B cell (primary cell): ENCODE measurements at regions not wholly inside any gene's neighbourhood (a gene's known extent, or its start where the extent isn't known, plus 50 kb on each side); places are given as distances from the start of the nearest gene placed in this dataset.

Source experiments
- EZH2 ChIP-seq: IDR thresholded peaks from 2 replicates; pipeline ENCODE4 v1.6.1; 2012; ENCODE audit warnings: borderline replicate concordance, low read depth, mild to moderate bottlenecking, moderate library complexity, low read length; ENCODE audit not compliant: insufficient read depth, poor library complexity, severe bottlenecking
- TF ChIP-seq, protein P1 (sequence below): fragments of 200-600 bp; IDR thresholded peaks from one replicate; pipeline ENCODE4 v1.8.0; 2022; ENCODE audit warnings: antibody characterized with exemption, mild to moderate bottlenecking

DNA sequence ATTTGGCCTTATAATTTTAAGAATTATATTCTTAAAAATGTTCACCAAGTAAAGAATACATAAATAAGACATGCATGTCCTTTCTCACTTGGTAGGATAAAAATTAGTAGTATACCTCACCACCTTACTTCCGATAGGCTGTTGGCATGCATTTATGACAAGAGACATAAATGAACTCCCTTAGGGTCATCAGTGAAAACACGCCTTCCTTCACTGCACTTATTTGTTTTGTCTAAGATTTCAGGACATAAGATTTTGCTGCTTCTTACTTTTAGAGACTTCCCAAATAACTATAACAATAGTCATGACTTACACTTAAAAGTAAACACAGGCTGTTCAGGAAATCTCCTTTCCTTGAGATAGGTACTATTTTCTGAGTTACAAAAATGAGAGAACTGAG, 661.3 kb upstream of the CNTNAP5 start:
- no peak for TF ChIP-seq EZH2
- TF ChIP-seq, protein P1, sequence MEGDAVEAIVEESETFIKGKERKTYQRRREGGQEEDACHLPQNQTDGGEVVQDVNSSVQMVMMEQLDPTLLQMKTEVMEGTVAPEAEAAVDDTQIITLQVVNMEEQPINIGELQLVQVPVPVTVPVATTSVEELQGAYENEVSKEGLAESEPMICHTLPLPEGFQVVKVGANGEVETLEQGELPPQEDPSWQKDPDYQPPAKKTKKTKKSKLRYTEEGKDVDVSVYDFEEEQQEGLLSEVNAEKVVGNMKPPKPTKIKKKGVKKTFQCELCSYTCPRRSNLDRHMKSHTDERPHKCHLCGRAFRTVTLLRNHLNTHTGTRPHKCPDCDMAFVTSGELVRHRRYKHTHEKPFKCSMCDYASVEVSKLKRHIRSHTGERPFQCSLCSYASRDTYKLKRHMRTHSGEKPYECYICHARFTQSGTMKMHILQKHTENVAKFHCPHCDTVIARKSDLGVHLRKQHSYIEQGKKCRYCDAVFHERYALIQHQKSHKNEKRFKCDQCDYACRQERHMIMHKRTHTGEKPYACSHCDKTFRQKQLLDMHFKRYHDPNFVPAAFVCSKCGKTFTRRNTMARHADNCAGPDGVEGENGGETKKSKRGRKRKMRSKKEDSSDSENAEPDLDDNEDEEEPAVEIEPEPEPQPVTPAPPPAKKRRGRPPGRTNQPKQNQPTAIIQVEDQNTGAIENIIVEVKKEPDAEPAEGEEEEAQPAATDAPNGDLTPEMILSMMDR = no peak
